H1 (cell line): ENCODE measurements at regions not wholly inside any gene's neighbourhood (a gene's known extent, or its start where the extent isn't known, plus 50 kb on each side); places are given as distances from the start of the nearest gene placed in this dataset.

Experiments
- CEBPB ChIP-seq: IDR thresholded peaks from 2 replicates; pipeline ENCODE4 v1.6.1; 2012; ENCODE audit warnings: low read depth, low read length
- CREB1 ChIP-seq: IDR thresholded peaks from 2 replicates; pipeline ENCODE4 v1.6.1; 2012; ENCODE audit warnings: inconsistent platforms
- EZH2 ChIP-seq: fragments of 200-600 bp; sonication (generic); IDR thresholded peaks from 2 replicates; pipeline ENCODE4 v1.7.1; 2012; ENCODE audit warnings: low read depth, mild to moderate bottlenecking, moderate library complexity, low read length, inconsistent platforms; ENCODE audit not compliant: severe bottlenecking
- TF ChIP-seq, protein P1 (sequence below), 3 experiments: IDR thresholded peaks; 1 replicate in 2 of 3; 2 replicates in 1 of 3; pipeline versions ENCODE4 v1.5.1 to v1.6.1; 2011; ENCODE audit warnings: low read length in 3 of 3, mild to moderate bottlenecking in 3 of 3, inconsistent platforms in 2 of 3, low read depth in 1 of 3, moderate library complexity in 1 of 3; ENCODE audit not compliant: insufficient read depth in 1 of 3; ENCODE audit errors: control extremely low read depth in 1 of 3

DNA sequence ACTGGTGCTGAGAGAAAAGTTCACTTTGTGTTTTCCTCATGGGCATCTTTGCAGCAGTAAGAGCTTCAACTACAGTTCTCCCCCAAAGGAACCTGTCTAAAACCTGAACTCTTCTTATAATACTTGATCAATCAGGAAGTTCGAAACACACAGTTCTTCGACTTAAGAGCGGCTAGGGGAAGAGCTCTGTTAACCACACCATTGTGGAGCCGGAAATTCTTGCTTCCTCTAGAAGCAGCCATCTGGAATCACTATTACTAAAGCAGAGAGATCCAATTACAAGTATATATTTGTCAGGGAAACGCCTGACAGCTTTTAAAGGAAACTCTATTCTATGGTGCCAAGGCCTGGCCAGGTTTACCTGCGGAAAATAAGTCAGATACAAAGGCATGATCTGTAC is 337.3 kb upstream of the CBLB start:
- TF ChIP-seq, protein P1, sequence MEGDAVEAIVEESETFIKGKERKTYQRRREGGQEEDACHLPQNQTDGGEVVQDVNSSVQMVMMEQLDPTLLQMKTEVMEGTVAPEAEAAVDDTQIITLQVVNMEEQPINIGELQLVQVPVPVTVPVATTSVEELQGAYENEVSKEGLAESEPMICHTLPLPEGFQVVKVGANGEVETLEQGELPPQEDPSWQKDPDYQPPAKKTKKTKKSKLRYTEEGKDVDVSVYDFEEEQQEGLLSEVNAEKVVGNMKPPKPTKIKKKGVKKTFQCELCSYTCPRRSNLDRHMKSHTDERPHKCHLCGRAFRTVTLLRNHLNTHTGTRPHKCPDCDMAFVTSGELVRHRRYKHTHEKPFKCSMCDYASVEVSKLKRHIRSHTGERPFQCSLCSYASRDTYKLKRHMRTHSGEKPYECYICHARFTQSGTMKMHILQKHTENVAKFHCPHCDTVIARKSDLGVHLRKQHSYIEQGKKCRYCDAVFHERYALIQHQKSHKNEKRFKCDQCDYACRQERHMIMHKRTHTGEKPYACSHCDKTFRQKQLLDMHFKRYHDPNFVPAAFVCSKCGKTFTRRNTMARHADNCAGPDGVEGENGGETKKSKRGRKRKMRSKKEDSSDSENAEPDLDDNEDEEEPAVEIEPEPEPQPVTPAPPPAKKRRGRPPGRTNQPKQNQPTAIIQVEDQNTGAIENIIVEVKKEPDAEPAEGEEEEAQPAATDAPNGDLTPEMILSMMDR (IDR thresholded peaks at IDR 0.05; ENCODE audit: control extremely low read depth in 1 of 3, insufficient read depth in 1 of 3, low read depth in 1 of 3, low read length in 3 of 3): no peak
- TF ChIP-seq EZH2 (no peak), CREB1 (no peak), CEBPB (no peak)
